ENCODE measurements at regions not wholly inside any gene's neighbourhood (a gene's known extent, or its start where the extent isn't known, plus 50 kb on each side); places are given as distances from the start of the nearest gene placed in this dataset.

DNA sequence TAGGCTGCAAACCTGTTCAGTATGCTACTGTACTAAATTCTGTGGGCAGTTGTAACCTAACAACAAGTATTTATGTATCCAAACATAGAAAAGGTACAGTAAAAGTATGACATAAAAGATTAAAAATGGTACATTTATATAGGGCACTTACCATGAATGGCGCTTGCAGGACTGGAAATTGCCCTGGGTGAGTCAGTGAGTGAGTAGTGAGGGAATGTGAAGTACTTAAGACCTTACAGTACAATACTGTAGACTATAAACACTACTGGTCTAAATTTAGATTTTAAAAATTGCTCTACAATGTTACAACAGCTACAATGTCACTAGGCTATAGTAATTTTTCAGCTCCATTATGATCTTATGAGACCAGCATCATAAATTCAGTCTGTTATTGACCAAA, 146.0 kb upstream of the GNAI1 start:
- ChIA-PET POLR2A (no interaction called here), CTCF (no interaction called here)
- no peaks in the 10 kb centered on the region for H3K36me3 ChIP-seq (replicated peaks in 1 of 2; ENCODE audit: control extremely low read depth in 1 of 2, control insufficient read depth in 1 of 2, extremely low read depth in 1 of 2, insufficient read depth in 2 of 2, low read length in 1 of 2)
- no peaks in the 10 kb centered on the region for H4K20me1 ChIP-seq (ENCODE audit: control insufficient read depth, insufficient read depth, low read length, poor library complexity, severe bottlenecking)
- no peak overlapping the region for H3K27ac Mint-ChIP-seq
- H2AFZ ChIP-seq (ENCODE audit: insufficient read depth, low read depth, low read length, poor library complexity, severe bottlenecking): no peak overlapping the region
- no peak overlapping the region for H3K9ac ChIP-seq (ENCODE audit: low read length)
- H3K27ac ChIP-seq (ENCODE audit: low read length in 2 of 2): no peak overlapping the region
- H3K27me3 Mint-ChIP-seq: no peaks in the 10 kb centered on the region
- no CpG with 5 or more reads among the region's 1 CpG for WGBS (ENCODE audit: insufficient coverage)
- no peaks in the 10 kb centered on the region for H3K9me3 ChIP-seq (ENCODE audit: control extremely low read depth in 1 of 3, control insufficient read depth in 2 of 3, insufficient read depth in 1 of 3, low read length in 2 of 3)
- no peaks in the 10 kb centered on the region for H3K27me3 ChIP-seq (replicated peaks in 1 of 4; ENCODE audit: control extremely low read depth in 1 of 4, control insufficient read depth in 3 of 4, insufficient read depth in 4 of 4, low read length in 3 of 4)
- no peak overlapping the region for H3K4me3 Mint-ChIP-seq
- TF ChIP-seq, protein P1, sequence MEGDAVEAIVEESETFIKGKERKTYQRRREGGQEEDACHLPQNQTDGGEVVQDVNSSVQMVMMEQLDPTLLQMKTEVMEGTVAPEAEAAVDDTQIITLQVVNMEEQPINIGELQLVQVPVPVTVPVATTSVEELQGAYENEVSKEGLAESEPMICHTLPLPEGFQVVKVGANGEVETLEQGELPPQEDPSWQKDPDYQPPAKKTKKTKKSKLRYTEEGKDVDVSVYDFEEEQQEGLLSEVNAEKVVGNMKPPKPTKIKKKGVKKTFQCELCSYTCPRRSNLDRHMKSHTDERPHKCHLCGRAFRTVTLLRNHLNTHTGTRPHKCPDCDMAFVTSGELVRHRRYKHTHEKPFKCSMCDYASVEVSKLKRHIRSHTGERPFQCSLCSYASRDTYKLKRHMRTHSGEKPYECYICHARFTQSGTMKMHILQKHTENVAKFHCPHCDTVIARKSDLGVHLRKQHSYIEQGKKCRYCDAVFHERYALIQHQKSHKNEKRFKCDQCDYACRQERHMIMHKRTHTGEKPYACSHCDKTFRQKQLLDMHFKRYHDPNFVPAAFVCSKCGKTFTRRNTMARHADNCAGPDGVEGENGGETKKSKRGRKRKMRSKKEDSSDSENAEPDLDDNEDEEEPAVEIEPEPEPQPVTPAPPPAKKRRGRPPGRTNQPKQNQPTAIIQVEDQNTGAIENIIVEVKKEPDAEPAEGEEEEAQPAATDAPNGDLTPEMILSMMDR (IDR thresholded peaks at IDR 0.05): no peak
- TF ChIP-seq EZH2 (IDR thresholded peaks at IDR 0.05; ENCODE audit: borderline replicate concordance, insufficient read depth, low read depth, low read length, poor library complexity, severe bottlenecking): no peak
- H3K79me2 ChIP-seq (ENCODE audit: control insufficient read depth, insufficient read depth, low read length): no peaks in the 10 kb centered on the region
- H3K4me2 ChIP-seq (replicated peaks; ENCODE audit: low read depth, low read length, poor library complexity, severe bottlenecking): no peak overlapping the region
- no peaks in the 10 kb centered on the region for H3K4me1 ChIP-seq (ENCODE audit: control insufficient read depth in 2 of 2, insufficient read depth in 2 of 2, low read length in 2 of 2)
- no peaks in the 10 kb centered on the region for H3K4me1 Mint-ChIP-seq
- intact Hi-C loops (cut with micrococcal nuclease): no loop called here
- H3K9me3 Mint-ChIP-seq (ENCODE audit: insufficient read depth): no peaks in the 10 kb centered on the region
- DNase-seq (no peak), ATAC-seq (ENCODE audit: low read depth) (no peak)
- no peak overlapping the region for H3K4me3 ChIP-seq (ENCODE audit: control extremely low read depth in 1 of 5, extremely low read depth in 1 of 5, insufficient read depth in 1 of 5, low read depth in 2 of 5, low read length in 4 of 5)

DNA sequence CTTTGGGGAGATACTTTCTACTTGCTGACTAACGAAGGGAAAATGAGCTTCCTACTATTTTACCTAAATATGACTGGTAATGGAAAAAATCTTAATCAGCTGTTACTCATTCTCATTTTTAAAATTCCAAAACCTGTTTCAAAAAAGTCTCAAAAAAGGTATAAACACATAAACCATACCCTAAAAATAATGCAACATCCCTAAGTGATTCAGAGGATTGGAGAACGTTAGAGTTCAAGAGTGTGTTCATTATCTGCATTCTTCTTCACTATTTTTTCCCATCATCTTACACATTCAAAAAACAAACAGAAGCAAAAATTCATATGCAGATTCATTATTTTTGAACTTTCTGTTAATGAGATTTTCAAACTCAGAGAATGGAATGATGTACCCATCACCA, 150.4 kb upstream of the GNAI1 start:
- Histone ChIP-seq H4K20me1 (ENCODE audit: control insufficient read depth, insufficient read depth, low read length, poor library complexity, severe bottlenecking) (no peaks in the 10 kb centered on the region), H3K36me3 (replicated peaks in 1 of 2; ENCODE audit: control extremely low read depth in 1 of 2, control insufficient read depth in 1 of 2, extremely low read depth in 1 of 2, insufficient read depth in 2 of 2, low read length in 1 of 2) (no peaks in the 10 kb centered on the region), H3K9ac (ENCODE audit: low read length) (no peak overlapping the region), H3K27me3 (replicated peaks in 1 of 4; ENCODE audit: control extremely low read depth in 1 of 4, control insufficient read depth in 3 of 4, insufficient read depth in 4 of 4, low read length in 3 of 4) (no peaks in the 10 kb centered on the region), H3K4me3 (ENCODE audit: control extremely low read depth in 1 of 5, extremely low read depth in 1 of 5, insufficient read depth in 1 of 5, low read depth in 2 of 5, low read length in 4 of 5) (no peak overlapping the region), H3K27ac (ENCODE audit: low read length in 2 of 2) (no peak overlapping the region), H3K4me2 (replicated peaks; ENCODE audit: low read depth, low read length, poor library complexity, severe bottlenecking) (no peak overlapping the region), H3K4me1 (ENCODE audit: control insufficient read depth in 2 of 2, insufficient read depth in 2 of 2, low read length in 2 of 2) (no peaks in the 10 kb centered on the region), H3K9me3 (ENCODE audit: control extremely low read depth in 1 of 3, control insufficient read depth in 2 of 3, insufficient read depth in 1 of 3, low read length in 2 of 3) (no peaks in the 10 kb centered on the region), H2AFZ (ENCODE audit: insufficient read depth, low read depth, low read length, poor library complexity, severe bottlenecking) (no peak overlapping the region), H3K79me2 (ENCODE audit: control insufficient read depth, insufficient read depth, low read length) (no peaks in the 10 kb centered on the region)
- ChIA-PET CTCF (no interaction called here), POLR2A (no interaction called here)
- Mint-ChIP-seq H3K4me3 (no peak overlapping the region), H3K27ac (no peak overlapping the region), H3K27me3 (no peaks in the 10 kb centered on the region), H3K9me3 (ENCODE audit: insufficient read depth) (no peaks in the 10 kb centered on the region), H3K4me1 (no peaks in the 10 kb centered on the region)
- DNase-seq (no peak), ATAC-seq (ENCODE audit: low read depth) (no peak)
- WGBS (ENCODE audit: insufficient coverage): no CpG with 5 or more reads among the region's 2 CpGs
- no peak for TF ChIP-seq EZH2 (IDR thresholded peaks at IDR 0.05; ENCODE audit: borderline replicate concordance, insufficient read depth, low read depth, low read length, poor library complexity, severe bottlenecking)
- TF ChIP-seq, protein P1 (IDR thresholded peaks at IDR 0.05): no peak
- intact Hi-C loops (cut with micrococcal nuclease): no loop called here

Measured in B cell (primary cell).